Tibial nerve (tissue), 4 donors: ENCODE measurements at regions not wholly inside any gene's neighbourhood (a gene's known extent, or its start where the extent isn't known, plus 50 kb on each side); places are given as distances from the start of the nearest gene placed in this dataset.

Source experiments
- CTCF ChIP-seq, 5 experiments: fragments of 200-600 bp in 3 of 5; fragments of 450-650 bp in 2 of 5; sonication (generic) in 3 of 5; IDR thresholded peaks; one replicate each; pipeline ENCODE4 v1.5.1; 2016 to 2019; ENCODE audit warnings: antibody characterized with exemption in 5 of 5, mild to moderate bottlenecking in 3 of 5, moderate library complexity in 2 of 5
- EP300 ChIP-seq, 2 donors: sonication (generic); formaldehyde crosslinking; IDR thresholded peaks; one replicate each; pipeline ENCODE4 v1.6.1; 2017; ENCODE audit warnings: antibody characterized with exemption in 2 of 2, mild to moderate bottlenecking in 1 of 2
- POLR2A ChIP-seq, 2 donors: fragments of 450-650 bp; IDR thresholded peaks; one replicate each; pipeline ENCODE4 v1.6.1; 2017; ENCODE audit warnings: antibody characterized with exemption in 2 of 2, mild to moderate bottlenecking in 2 of 2, moderate library complexity in 2 of 2

GRCh38 chr2:48849770-48850169 is 94.2 kb upstream of the LHCGR start:
- TF ChIP-seq CTCF (IDR thresholded peaks at IDR 0.05) (no peak), EP300 (IDR thresholded peaks at IDR 0.05) (no peak), POLR2A (IDR thresholded peaks at IDR 0.05) (no peak)
